ENCODE measurements at regions not wholly inside any gene's neighbourhood (a gene's known extent, or its start where the extent isn't known, plus 50 kb on each side); places are given as distances from the start of the nearest gene placed in this dataset.
"Not testable (repeated sequence)": the region's sequence is repeated elsewhere in the genome, so short reads cannot be mapped to it uniquely, and the experiment has no call there.

GRCh38 chr1:60958001-60958400, 124.4 kb upstream of the NFIA start:
- intact Hi-C loops (cut with DNase I), result no loop called here
- DNase-seq (ENCODE audit: low spot score), result no peak

DNA sequence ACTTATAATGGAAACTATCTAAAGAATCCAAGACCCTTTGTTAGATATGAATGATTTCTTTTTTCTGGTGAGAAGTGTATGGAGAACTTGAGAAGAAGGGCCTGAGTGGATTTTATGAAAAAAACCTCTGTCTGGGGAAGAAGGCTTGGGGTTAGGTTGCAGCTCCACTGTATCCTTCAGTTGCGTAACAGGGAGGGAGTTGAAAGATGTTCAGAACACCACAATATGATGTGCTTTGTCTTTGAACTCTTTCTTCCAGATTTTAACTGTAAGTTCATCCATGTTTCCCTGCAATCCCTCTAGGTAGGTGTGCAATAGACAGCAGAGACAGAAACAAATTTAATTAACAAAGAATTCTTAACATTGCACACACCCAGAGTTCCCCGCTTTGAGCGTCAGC, 125.8 kb upstream of the NFIA start:
- DNase-seq (ENCODE audit: low spot score), result no peak
- intact Hi-C loops (cut with DNase I), result no loop called here

GRCh38 chr1:60952612-60953111, 129.7 kb upstream of the NFIA start:
- no peak for DNase-seq (ENCODE audit: low spot score)
- intact Hi-C loops (cut with DNase I), result no loop called here

- intact Hi-C loops (cut with DNase I), result no loop called here
- DNase-seq (ENCODE audit: low spot score), result no peak
Measured at GRCh38 chr1:60950224-60951063, 131.9 kb upstream of the NFIA start.

- no peak for DNase-seq (ENCODE audit: low spot score)
- intact Hi-C loops (cut with DNase I), result no loop called here
Measured at GRCh38 chr1:60949826-60950197, 132.5 kb upstream of the NFIA start.

GRCh38 chr1:60949154-60949825, 133.1 kb upstream of the NFIA start:
- no peak for DNase-seq (ENCODE audit: low spot score)
- intact Hi-C loops (cut with DNase I), result no loop called here

GRCh38 chr1:60948486-60948885, 133.9 kb upstream of the NFIA start:
- no peak for DNase-seq (ENCODE audit: low spot score)
- intact Hi-C loops (cut with DNase I), result no loop called here

GRCh38 chr1:60947367-60947766, 135.0 kb upstream of the NFIA start:
- intact Hi-C loops (cut with DNase I), result no loop called here

GRCh38 chr1:60942896-60943638, 139.3 kb upstream of the NFIA start:
- DNase-seq (ENCODE audit: low spot score), result no peak
- intact Hi-C loops (cut with DNase I), result no loop called here

More at GRCh38 chr1:60947367-60947766, 135.0 kb upstream of the NFIA start:
- DNase-seq (ENCODE audit: low spot score), result no peak

GRCh38 chr1:60942291-60942690, 140.1 kb upstream of the NFIA start:
- intact Hi-C loops (cut with DNase I), result no loop called here
- DNase-seq (ENCODE audit: low spot score), result no peak

DNA sequence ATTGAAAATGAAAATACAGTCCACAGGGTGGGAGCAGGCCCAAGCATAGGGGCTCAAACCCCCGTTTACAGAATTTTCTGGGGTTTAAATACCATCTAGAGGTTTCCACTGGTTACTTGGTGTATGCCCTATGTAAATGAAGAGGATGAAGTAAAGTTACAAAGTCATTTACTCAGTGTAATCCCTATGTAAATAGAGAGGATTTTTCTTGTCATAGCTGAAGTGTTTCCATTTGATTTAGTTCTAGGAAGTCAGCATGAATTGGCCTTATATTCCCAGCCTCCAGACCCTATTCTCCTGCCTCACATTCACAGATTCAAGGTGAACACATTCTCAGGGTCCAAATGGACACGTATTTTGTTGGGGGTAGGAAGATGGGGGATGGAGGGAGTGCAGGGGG, 141.7 kb upstream of the NFIA start:
- intact Hi-C loops (cut with DNase I); DNase-seq (ENCODE audit: low spot score): not testable (repeated sequence)

GRCh38 chr1:60937720-60938119, 144.6 kb upstream of the NFIA start:
- intact Hi-C loops (cut with DNase I), result no loop called here
- DNase-seq (ENCODE audit: low spot score), result no peak

GRCh38 chr1:60936591-60937342, 145.6 kb upstream of the NFIA start:
- intact Hi-C loops (cut with DNase I), result no loop called here
- no peak for DNase-seq (ENCODE audit: low spot score)

DNA sequence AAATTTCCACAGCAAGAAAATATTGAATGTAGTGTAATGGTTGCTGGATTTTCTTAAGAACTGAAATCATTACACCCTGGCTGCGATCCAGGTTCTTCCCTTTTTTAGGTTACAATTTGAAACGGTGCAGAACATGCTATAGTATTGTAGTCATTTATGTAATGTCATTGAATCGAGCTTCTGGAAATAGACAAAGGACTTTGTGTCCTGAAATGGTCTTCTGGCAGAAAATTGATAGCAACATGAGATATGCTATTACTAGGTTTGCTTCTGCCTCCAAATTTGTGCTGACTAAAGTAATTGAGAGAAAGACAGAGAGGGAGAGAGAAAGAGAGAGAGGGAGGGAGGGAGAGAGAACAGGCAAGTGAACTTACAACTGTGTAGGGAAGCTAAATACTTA, 146.2 kb upstream of the NFIA start:
- DNase-seq (ENCODE audit: low spot score), result no peak
- intact Hi-C loops (cut with DNase I), result no loop called here

- no peak for DNase-seq (ENCODE audit: low spot score)
- intact Hi-C loops (cut with DNase I), result no loop called here
Measured at GRCh38 chr1:60935599-60936110, 146.7 kb upstream of the NFIA start.

GRCh38 chr1:60930130-60930529, 152.2 kb upstream of the NFIA start:
- intact Hi-C loops (cut with DNase I), result no loop called here
- no peak for DNase-seq (ENCODE audit: low spot score)

GRCh38 chr1:60924964-60925798, 157.2 kb upstream of the NFIA start:
- DNase-seq (ENCODE audit: low spot score), result no peak
- intact Hi-C loops (cut with DNase I), result no loop called here

- intact Hi-C loops (cut with DNase I), result no loop called here
- DNase-seq (ENCODE audit: low spot score), result no peak
Measured at GRCh38 chr1:60924165-60924564, 158.2 kb upstream of the NFIA start.
